HEK293 (cell line): ENCODE measurements at regions not wholly inside any gene's neighbourhood (a gene's known extent, or its start where the extent isn't known, plus 50 kb on each side); places are given as distances from the start of the nearest gene placed in this dataset.

Experiments used
- CTCF ChIA-PET: fragments of 350-600 bp; formaldehyde crosslinking; extraction: SDS; loops from one replicate; lab custom pipeline; 2021; ENCODE audit warnings: antibody characterized with exemption; lab: Yijun Ruan, JAX
- POLR2A ChIA-PET: fragments of 300-600 bp; formaldehyde crosslinking; extraction: SDS; loops from one replicate; lab custom pipeline; 2020; ENCODE audit warnings: antibody characterized with exemption, inconsistent platforms; lab: Yijun Ruan, JAX
- H3K27ac ChIP-seq: fragments of 200-500 bp; sonication (Bioruptor generic); 2 replicates; pipeline ENCODE4 v1.5.1; 2014; ENCODE audit warnings: low read depth, low read length, control low read depth, inconsistent platforms; ENCODE audit errors: extremely low read depth
- H3K36me3 ChIP-seq, 2 experiments: fragments of 200-500 bp in 1 of 2; sonication (Bioruptor generic) in 1 of 2; 1 replicate in 1 of 2; 2 replicates in 1 of 2; pipeline ENCODE4 v1.5.1; 2014 to 2017; ENCODE audit warnings: inconsistent platforms in 2 of 2, low read length in 2 of 2; ENCODE audit not compliant: control insufficient read depth in 2 of 2, insufficient read depth in 1 of 2
- H3K4me1 ChIP-seq: fragments of 200-500 bp; sonication (Bioruptor generic); 2 replicates; pipeline ENCODE4 v1.5.1; 2014; ENCODE audit warnings: mild to moderate bottlenecking, low read length, inconsistent platforms; ENCODE audit not compliant: control insufficient read depth, insufficient read depth
- H3K4me3 ChIP-seq: 2 replicates; pipeline ENCODE4 v1.5.1; 2011; ENCODE audit warnings: low read depth, mild to moderate bottlenecking, control low read depth, low read length, moderate library complexity
- H3K9me3 ChIP-seq: fragments of 200-500 bp; sonication (Bioruptor generic); 2 replicates; pipeline ENCODE4 v1.5.1; 2014; ENCODE audit warnings: low read depth, low read length, inconsistent platforms; ENCODE audit not compliant: control insufficient read depth, insufficient read depth
- ELK4 ChIP-seq: IDR thresholded peaks from 2 replicates; pipeline ENCODE4 v1.6.1; 2011; ENCODE audit warnings: mild to moderate bottlenecking, low read depth, low read length, borderline replicate concordance
- HIC1 ChIP-seq: fragments of 450-650 bp; formaldehyde crosslinking; IDR thresholded peaks from 2 replicates; pipeline ENCODE4 v1.5.1; 2016; ENCODE audit warnings: missing biosample characterization, missing genetic modification characterization
- MZF1 ChIP-seq: fragments of 450-650 bp; formaldehyde crosslinking; IDR thresholded peaks from 2 replicates; pipeline ENCODE4 v1.5.1; 2017; ENCODE audit warnings: missing biosample characterization, missing genetic modification characterization, borderline replicate concordance
- PRDM4 ChIP-seq: fragments of 450-650 bp; formaldehyde crosslinking; IDR thresholded peaks from 2 replicates; pipeline ENCODE4 v1.5.1; 2017; ENCODE audit warnings: missing biosample characterization, missing genetic modification characterization
- SCRT2 ChIP-seq: fragments of 450-650 bp; formaldehyde crosslinking; IDR thresholded peaks from 2 replicates; pipeline ENCODE4 v1.5.1; 2016; ENCODE audit warnings: missing biosample characterization, missing genetic modification characterization
- ZFP37 ChIP-seq: fragments of 450-650 bp; formaldehyde crosslinking; IDR thresholded peaks from 2 replicates; pipeline ENCODE4 v1.5.1; 2016; ENCODE audit warnings: missing biosample characterization, missing genetic modification characterization
- ZFP69B ChIP-seq: fragments of 450-650 bp; formaldehyde crosslinking; IDR thresholded peaks from 2 replicates; pipeline ENCODE4 v1.5.1; 2016; ENCODE audit warnings: missing biosample characterization, missing genetic modification characterization
- ZNF184 ChIP-seq: fragments of 450-650 bp; IDR thresholded peaks from 2 replicates; pipeline ENCODE4 v1.5.1; 2018; ENCODE audit warnings: missing biosample characterization, mild to moderate bottlenecking, missing genetic modification characterization
- ZNF423 ChIP-seq: fragments of 450-650 bp; formaldehyde crosslinking; IDR thresholded peaks from 2 replicates; pipeline ENCODE4 v1.5.1; 2016; ENCODE audit warnings: missing biosample characterization, missing genetic modification characterization
- ZNF530 ChIP-seq: fragments of 450-650 bp; formaldehyde crosslinking; IDR thresholded peaks from 2 replicates; pipeline ENCODE4 v1.5.1; 2016; ENCODE audit warnings: low read depth, missing biosample characterization, missing genetic modification characterization
- ZNF626 ChIP-seq: fragments of 450-650 bp; sonication (Bioruptor Pico); formaldehyde crosslinking; IDR thresholded peaks from 2 replicates; pipeline ENCODE4 v1.5.1; 2018; ENCODE audit warnings: missing biosample characterization, missing genetic modification characterization, inconsistent platforms
- ZNF792 ChIP-seq: fragments of 450-650 bp; formaldehyde crosslinking; IDR thresholded peaks from 2 replicates; pipeline ENCODE4 v1.5.1; 2016; ENCODE audit warnings: missing biosample characterization, missing genetic modification characterization
- ZSCAN30 ChIP-seq: fragments of 450-650 bp; IDR thresholded peaks from 2 replicates; pipeline ENCODE4 v1.5.1; 2018; ENCODE audit warnings: missing biosample characterization, mild to moderate bottlenecking, missing genetic modification characterization, moderate library complexity
- TF ChIP-seq, protein P1 (sequence below): fragments of 450-650 bp; formaldehyde crosslinking; conservative IDR thresholded peaks from 2 replicates; pipeline ENCODE4 v1.5.1; 2016; ENCODE audit warnings: low read depth, missing biosample characterization, missing genetic modification characterization
- TF ChIP-seq, protein P2 (sequence below): fragments of 450-650 bp; formaldehyde crosslinking; IDR thresholded peaks from 2 replicates; pipeline ENCODE4 v1.5.1; 2016; ENCODE audit warnings: missing biosample characterization, missing genetic modification characterization

GRCh38 chr15:98321896-98322295 lies 326.4 kb upstream of the IGF1R start:
- Histone ChIP-seq H3K9me3 (no peaks in the 10 kb centered on the region), H3K36me3 (no peaks in the 10 kb centered on the region), H3K27ac (no peak overlapping the region), H3K4me1 (no peaks in the 10 kb centered on the region), H3K4me3 (no peak overlapping the region)
- ChIA-PET POLR2A (interaction anchor here (1.1 kb wide), 1 partner anchor 14 kb away, joined by 3 read pairs; no protein-coding TSS in a partner anchor), CTCF (interaction anchor here (0.9 to 1.2 kb wide), 3 partner anchors 10 to 26 kb away, joined by 3 to 7 read pairs (median 4); no protein-coding TSS in a partner anchor)
- peak; percentile 70 for TF ChIP-seq SCRT2
- no peak for TF ChIP-seq ZNF626 (tag by site-specific recombination)
- TF ChIP-seq MZF1 (tag by site-specific recombination), result no peak
- TF ChIP-seq ELK4, result no peak
- no peak for TF ChIP-seq HIC1

GRCh38 chr15:98322581-98322980 lies 325.8 kb upstream of the IGF1R start:
- Histone ChIP-seq H3K9me3 (no peaks in the 10 kb centered on the region), H3K4me3 (no peak overlapping the region), H3K27ac (no peak overlapping the region), H3K4me1 (no peaks in the 10 kb centered on the region), H3K36me3 (no peaks in the 10 kb centered on the region)
- CTCF ChIA-PET, result interaction anchor here (0.9 to 1.3 kb wide), 3 partner anchors 11 to 99 kb away, joined by 3 to 4 read pairs (median 4); no protein-coding TSS in a partner anchor
- POLR2A ChIA-PET, result interaction anchor here (1.1 kb wide), 1 partner anchor 13 kb away, joined by 3 read pairs; no protein-coding TSS in a partner anchor
- TF ChIP-seq ZNF530 (tag by site-specific recombination) (no peak), ZNF792 (tag by site-specific recombination) (no peak)

- no peaks in the 10 kb centered on the region for H3K36me3 ChIP-seq
- no peak overlapping the region for H3K27ac ChIP-seq
- POLR2A ChIA-PET, result no interaction called here
- no peak overlapping the region for H3K4me3 ChIP-seq
- TF ChIP-seq ZNF184 (tag by site-specific recombination), result no peak
- TF ChIP-seq ZFP37, result no peak
- TF ChIP-seq, protein P1, sequence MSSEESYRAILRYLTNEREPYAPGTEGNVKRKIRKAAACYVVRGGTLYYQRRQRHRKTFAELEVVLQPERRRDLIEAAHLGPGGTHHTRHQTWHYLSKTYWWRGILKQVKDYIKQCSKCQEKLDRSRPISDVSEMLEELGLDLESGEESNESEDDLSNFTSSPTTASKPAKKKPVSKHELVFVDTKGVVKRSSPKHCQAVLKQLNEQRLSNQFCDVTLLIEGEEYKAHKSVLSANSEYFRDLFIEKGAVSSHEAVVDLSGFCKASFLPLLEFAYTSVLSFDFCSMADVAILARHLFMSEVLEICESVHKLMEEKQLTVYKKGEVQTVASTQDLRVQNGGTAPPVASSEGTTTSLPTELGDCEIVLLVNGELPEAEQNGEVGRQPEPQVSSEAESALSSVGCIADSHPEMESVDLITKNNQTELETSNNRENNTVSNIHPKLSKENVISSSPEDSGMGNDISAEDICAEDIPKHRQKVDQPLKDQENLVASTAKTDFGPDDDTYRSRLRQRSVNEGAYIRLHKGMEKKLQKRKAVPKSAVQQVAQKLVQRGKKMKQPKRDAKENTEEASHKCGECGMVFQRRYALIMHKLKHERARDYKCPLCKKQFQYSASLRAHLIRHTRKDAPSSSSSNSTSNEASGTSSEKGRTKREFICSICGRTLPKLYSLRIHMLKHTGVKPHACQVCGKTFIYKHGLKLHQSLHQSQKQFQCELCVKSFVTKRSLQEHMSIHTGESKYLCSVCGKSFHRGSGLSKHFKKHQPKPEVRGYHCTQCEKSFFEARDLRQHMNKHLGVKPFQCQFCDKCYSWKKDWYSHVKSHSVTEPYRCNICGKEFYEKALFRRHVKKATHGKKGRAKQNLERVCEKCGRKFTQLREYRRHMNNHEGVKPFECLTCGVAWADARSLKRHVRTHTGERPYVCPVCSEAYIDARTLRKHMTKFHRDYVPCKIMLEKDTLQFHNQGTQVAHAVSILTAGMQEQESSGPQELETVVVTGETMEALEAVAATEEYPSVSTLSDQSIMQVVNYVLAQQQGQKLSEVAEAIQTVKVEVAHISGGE (tag by site-specific recombination), result no peak
- peak; percentile 48; the same call in 1 of the 2 replicates for TF ChIP-seq ZFP69B (tag by site-specific recombination)
- no peak for TF ChIP-seq PRDM4 (tag by site-specific recombination)
- no peak for TF ChIP-seq ZNF423 (tag by site-specific recombination)
- TF ChIP-seq ZSCAN30 (tag by site-specific recombination), result no peak
- TF ChIP-seq, protein P2, sequence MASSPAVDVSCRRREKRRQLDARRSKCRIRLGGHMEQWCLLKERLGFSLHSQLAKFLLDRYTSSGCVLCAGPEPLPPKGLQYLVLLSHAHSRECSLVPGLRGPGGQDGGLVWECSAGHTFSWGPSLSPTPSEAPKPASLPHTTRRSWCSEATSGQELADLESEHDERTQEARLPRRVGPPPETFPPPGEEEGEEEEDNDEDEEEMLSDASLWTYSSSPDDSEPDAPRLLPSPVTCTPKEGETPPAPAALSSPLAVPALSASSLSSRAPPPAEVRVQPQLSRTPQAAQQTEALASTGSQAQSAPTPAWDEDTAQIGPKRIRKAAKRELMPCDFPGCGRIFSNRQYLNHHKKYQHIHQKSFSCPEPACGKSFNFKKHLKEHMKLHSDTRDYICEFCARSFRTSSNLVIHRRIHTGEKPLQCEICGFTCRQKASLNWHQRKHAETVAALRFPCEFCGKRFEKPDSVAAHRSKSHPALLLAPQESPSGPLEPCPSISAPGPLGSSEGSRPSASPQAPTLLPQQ (tag by site-specific recombination), result peak; percentile 63; the same call in 1 of the 2 replicates
- TF ChIP-seq, all 188 proteins: peak for 2
- Histone ChIP-seq H3K9me3 (no peaks in the 10 kb centered on the region), H3K4me1 (no peaks in the 10 kb centered on the region)
- CTCF ChIA-PET, result interaction anchor here (0.6 to 1.3 kb wide), 3 partner anchors 13 to 739 kb away, joined by 3 to 4 read pairs (median 4); no protein-coding TSS in a partner anchor
Measured at GRCh38 chr15:98324341-98324970, 323.9 kb upstream of the IGF1R start.
